GM23248 (cell line): ENCODE measurements at regions not wholly inside any gene's neighbourhood (a gene's known extent, or its start where the extent isn't known, plus 50 kb on each side); places are given as distances from the start of the nearest gene placed in this dataset.

ENCODE experiments used
- EZH2 ChIP-seq: fragments of 200-600 bp; sonication (generic); IDR thresholded peaks from 2 replicates; pipeline ENCODE4 v1.6.1; 2018; ENCODE audit warnings: antibody characterized with exemption, mild to moderate bottlenecking; ENCODE audit not compliant: insufficient read depth, poor library complexity, severe bottlenecking
- EZH2phosphoT487 ChIP-seq: fragments of 200-600 bp; sonication (generic); IDR thresholded peaks from 2 replicates; pipeline ENCODE4 v1.6.1; 2018; ENCODE audit warnings: antibody characterized with exemption, moderate library complexity, mild to moderate bottlenecking, low read depth; ENCODE audit not compliant: insufficient read depth

GRCh38 chr11:114785820-114786219 lies 107.5 kb downstream of the NXPE2 start:
- TF ChIP-seq EZH2 = no peak
- TF ChIP-seq EZH2phosphoT487 = no peak
